Fibroblast of lung (primary cell): ENCODE measurements at regions not wholly inside any gene's neighbourhood (a gene's known extent, or its start where the extent isn't known, plus 50 kb on each side); places are given as distances from the start of the nearest gene placed in this dataset.

Experiments
- DNase-seq, 2 donors: peaks; one replicate each; pipeline versions ENCODE4 v3.0.0 to v3.0.0-alpha.2; 2010; ENCODE audit warnings: low read depth in 2 of 2
- H2AFZ ChIP-seq: 2 replicates; pipeline ENCODE4 v1.5.1; 2012; ENCODE audit warnings: low read length, control low read depth, inconsistent platforms
- H3K27ac ChIP-seq: 2 replicates; pipeline ENCODE4 v1.5.1; 2011; ENCODE audit warnings: low read length, control low read depth; ENCODE audit not compliant: insufficient read depth
- H3K27me3 ChIP-seq: 2 replicates; pipeline ENCODE4 v1.5.1; 2011; ENCODE audit warnings: mild to moderate bottlenecking, low read length; ENCODE audit not compliant: control insufficient read depth, insufficient read depth
- H3K36me3 ChIP-seq: 2 replicates; pipeline ENCODE4 v1.5.1; 2011; ENCODE audit warnings: low read length; ENCODE audit not compliant: control insufficient read depth, insufficient read depth
- H3K4me1 ChIP-seq: 2 replicates; pipeline ENCODE4 v1.5.1; 2011; ENCODE audit warnings: low read length; ENCODE audit not compliant: control insufficient read depth, insufficient read depth; ENCODE audit errors: extremely low read depth
- H3K4me2 ChIP-seq: 2 replicates; pipeline ENCODE4 v1.5.1; 2011; ENCODE audit warnings: low read length, control low read depth; ENCODE audit not compliant: insufficient read depth; ENCODE audit errors: extremely low read depth
- H3K4me3 ChIP-seq, 4 experiments: fragments of 200-600 bp in 1 of 4; sonication (generic) in 1 of 4; replicated peaks in 1 of 4; 2 replicates each; pipeline ENCODE4 v1.5.1; 2011 to 2016; ENCODE audit warnings: low read length in 4 of 4, low read depth in 3 of 4, mild to moderate bottlenecking in 3 of 4, control low read depth in 2 of 4, inconsistent platforms in 1 of 4, mixed read lengths in 1 of 4; ENCODE audit not compliant: insufficient read depth in 1 of 4; ENCODE audit errors: control extremely low read depth in 1 of 4
- H3K79me2 ChIP-seq: 2 replicates; pipeline ENCODE4 v1.5.1; 2012; ENCODE audit warnings: mild to moderate bottlenecking, low read length, inconsistent platforms; ENCODE audit not compliant: control insufficient read depth, insufficient read depth
- H3K9ac ChIP-seq: 2 replicates; pipeline ENCODE4 v1.5.1; 2011; ENCODE audit warnings: mild to moderate bottlenecking, low read length, control low read depth; ENCODE audit not compliant: insufficient read depth
- H3K9me3 ChIP-seq: 2 replicates; pipeline ENCODE4 v1.5.1; 2012; ENCODE audit warnings: low read depth, low read length; ENCODE audit not compliant: control insufficient read depth, insufficient read depth
- H4K20me1 ChIP-seq: 2 replicates; pipeline ENCODE4 v1.5.1; 2011; ENCODE audit warnings: low read length; ENCODE audit not compliant: control insufficient read depth, insufficient read depth; ENCODE audit errors: extremely low read depth
- EZH2 ChIP-seq: IDR thresholded peaks from 2 replicates; pipeline ENCODE4 v1.5.1; 2012; ENCODE audit warnings: low read length, control low read depth, mild to moderate bottlenecking; ENCODE audit errors: missing control alignments
- TF ChIP-seq, protein P1 (sequence below), 2 donors: IDR thresholded peaks in 1 of 2; conservative IDR thresholded peaks in 1 of 2; 1 replicate in 1 of 2; 2 replicates in 1 of 2; pipeline ENCODE4 v1.5.1; 2011 to 2012; ENCODE audit warnings: low read length in 2 of 2, control low read depth in 1 of 2, inconsistent platforms in 1 of 2, low read depth in 1 of 2, mild to moderate bottlenecking in 1 of 2

DNA sequence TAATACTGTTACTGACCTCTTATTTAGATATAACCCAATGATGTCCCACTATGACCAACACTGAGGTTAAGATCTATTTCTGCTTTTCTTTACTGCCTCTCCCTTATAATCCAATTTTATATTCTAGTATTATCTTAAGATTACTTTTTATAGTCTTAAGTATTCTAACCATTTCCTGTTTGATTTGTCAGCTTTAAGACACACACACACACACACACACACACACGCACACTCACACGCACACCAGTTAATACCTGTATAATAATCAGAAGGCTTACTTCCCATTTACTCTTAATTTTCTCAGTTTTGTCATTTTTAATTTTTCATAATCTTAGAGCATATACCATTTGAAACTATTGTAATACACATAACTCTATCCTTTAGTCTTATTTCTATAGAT, 226.0 kb upstream of the C11orf87 start:
- Histone ChIP-seq H3K36me3 (no peaks in the 10 kb centered on the region), H3K9ac (no peak overlapping the region), H3K27ac (no peak overlapping the region), H3K4me2 (no peak overlapping the region), H3K27me3 (no peaks in the 10 kb centered on the region), H3K4me3 (no peak overlapping the region), H3K9me3 (no peaks in the 10 kb centered on the region), H4K20me1 (no peaks in the 10 kb centered on the region), H2AFZ (no peak overlapping the region), H3K4me1 (no peaks in the 10 kb centered on the region), H3K79me2 (no peaks in the 10 kb centered on the region)
- TF ChIP-seq, protein P1, sequence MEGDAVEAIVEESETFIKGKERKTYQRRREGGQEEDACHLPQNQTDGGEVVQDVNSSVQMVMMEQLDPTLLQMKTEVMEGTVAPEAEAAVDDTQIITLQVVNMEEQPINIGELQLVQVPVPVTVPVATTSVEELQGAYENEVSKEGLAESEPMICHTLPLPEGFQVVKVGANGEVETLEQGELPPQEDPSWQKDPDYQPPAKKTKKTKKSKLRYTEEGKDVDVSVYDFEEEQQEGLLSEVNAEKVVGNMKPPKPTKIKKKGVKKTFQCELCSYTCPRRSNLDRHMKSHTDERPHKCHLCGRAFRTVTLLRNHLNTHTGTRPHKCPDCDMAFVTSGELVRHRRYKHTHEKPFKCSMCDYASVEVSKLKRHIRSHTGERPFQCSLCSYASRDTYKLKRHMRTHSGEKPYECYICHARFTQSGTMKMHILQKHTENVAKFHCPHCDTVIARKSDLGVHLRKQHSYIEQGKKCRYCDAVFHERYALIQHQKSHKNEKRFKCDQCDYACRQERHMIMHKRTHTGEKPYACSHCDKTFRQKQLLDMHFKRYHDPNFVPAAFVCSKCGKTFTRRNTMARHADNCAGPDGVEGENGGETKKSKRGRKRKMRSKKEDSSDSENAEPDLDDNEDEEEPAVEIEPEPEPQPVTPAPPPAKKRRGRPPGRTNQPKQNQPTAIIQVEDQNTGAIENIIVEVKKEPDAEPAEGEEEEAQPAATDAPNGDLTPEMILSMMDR (conservative IDR thresholded peaks at IDR 0.05 in 1 of 2, IDR thresholded peaks at IDR 0.05 in 1 of 2; ENCODE audit: low read depth in 1 of 2, low read length in 2 of 2), result no peak
- no peak for TF ChIP-seq EZH2
- DNase-seq, result peak in 1 of 2 donors; percentile 54

DNA sequence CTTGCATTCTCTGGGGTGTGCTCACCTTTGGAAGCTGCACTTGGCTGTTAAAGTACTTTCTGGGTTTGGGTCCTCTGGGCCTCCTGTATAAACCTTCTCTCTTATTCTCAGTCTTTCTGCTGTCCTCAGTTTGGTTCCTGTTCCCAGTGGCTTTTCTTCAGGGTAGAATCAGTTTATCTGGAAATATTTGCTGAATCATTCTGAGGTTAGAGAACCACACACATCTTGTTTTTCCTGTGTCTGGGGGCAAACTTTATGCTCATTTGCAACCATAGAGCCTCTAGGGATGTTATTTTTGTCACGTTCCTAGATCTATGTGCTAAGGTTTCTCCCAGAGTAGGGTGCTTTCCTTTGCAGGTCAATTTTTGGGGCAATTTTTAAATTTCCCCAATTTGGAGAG, 224.3 kb upstream of the C11orf87 start:
- no peaks in the 10 kb centered on the region for H4K20me1 ChIP-seq
- no peak overlapping the region for H3K4me2 ChIP-seq
- H3K27me3 ChIP-seq, result no peaks in the 10 kb centered on the region
- no peaks in the 10 kb centered on the region for H3K79me2 ChIP-seq
- H3K4me3 ChIP-seq, result no peak overlapping the region
- H3K27ac ChIP-seq, result no peak overlapping the region
- H3K36me3 ChIP-seq, result no peaks in the 10 kb centered on the region
- DNase-seq, result peak in 1 of 2 donors; percentile 70
- no peak overlapping the region for H2AFZ ChIP-seq
- H3K9me3 ChIP-seq, result no peaks in the 10 kb centered on the region
- no peaks in the 10 kb centered on the region for H3K4me1 ChIP-seq
- TF ChIP-seq, protein P1 (conservative IDR thresholded peaks at IDR 0.05 in 1 of 2, IDR thresholded peaks at IDR 0.05 in 1 of 2; ENCODE audit: low read depth in 1 of 2, low read length in 2 of 2), result no peak
- no peak for TF ChIP-seq EZH2
- H3K9ac ChIP-seq, result no peak overlapping the region

DNA sequence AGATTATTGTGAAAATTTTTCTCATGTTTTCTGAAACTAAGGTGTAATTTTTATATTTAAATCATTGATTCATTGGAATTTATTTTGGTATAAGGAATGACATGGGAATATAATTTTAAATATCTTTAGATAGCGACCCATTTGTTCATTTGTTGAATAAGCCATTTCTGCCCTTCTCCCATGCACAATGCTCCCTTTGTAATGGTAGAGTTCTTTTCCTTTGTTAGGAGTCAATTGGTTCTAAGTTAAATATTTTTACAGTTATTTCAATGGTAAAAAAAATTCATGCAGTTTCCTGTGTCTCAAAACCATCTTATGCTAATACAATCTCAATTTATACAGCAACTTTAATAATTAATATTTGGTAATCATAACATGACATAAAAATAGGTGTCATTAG, 218.8 kb upstream of the C11orf87 start:
- no peaks in the 10 kb centered on the region for H4K20me1 ChIP-seq
- no peaks in the 10 kb centered on the region for H3K36me3 ChIP-seq
- H3K4me2 ChIP-seq, result no peak overlapping the region
- TF ChIP-seq EZH2, result no peak
- TF ChIP-seq, protein P1 (conservative IDR thresholded peaks at IDR 0.05 in 1 of 2, IDR thresholded peaks at IDR 0.05 in 1 of 2; ENCODE audit: low read depth in 1 of 2, low read length in 2 of 2), result no peak
- H3K4me3 ChIP-seq, result no peak overlapping the region
- no peak overlapping the region for H3K27ac ChIP-seq
- H3K9ac ChIP-seq, result no peak overlapping the region
- H2AFZ ChIP-seq, result no peak overlapping the region
- DNase-seq, result no peak
- no peaks in the 10 kb centered on the region for H3K79me2 ChIP-seq
- H3K9me3 ChIP-seq, result no peaks in the 10 kb centered on the region
- no peaks in the 10 kb centered on the region for H3K4me1 ChIP-seq
- no peaks in the 10 kb centered on the region for H3K27me3 ChIP-seq
